Superior temporal gyrus (tissue), 1 donor: ENCODE measurements at regions not wholly inside any gene's neighbourhood (a gene's known extent, or its start where the extent isn't known, plus 50 kb on each side); places are given as distances from the start of the nearest gene placed in this dataset.
"Not testable (repeated sequence)": the region's sequence is repeated elsewhere in the genome, so short reads cannot be mapped to it uniquely, and the experiment has no call there.

Experiments used
- DNase-seq: peaks from one replicate; pipeline ENCODE4 v3.0.0-alpha.2; 2016; ENCODE audit errors: extremely low spot score

DNA sequence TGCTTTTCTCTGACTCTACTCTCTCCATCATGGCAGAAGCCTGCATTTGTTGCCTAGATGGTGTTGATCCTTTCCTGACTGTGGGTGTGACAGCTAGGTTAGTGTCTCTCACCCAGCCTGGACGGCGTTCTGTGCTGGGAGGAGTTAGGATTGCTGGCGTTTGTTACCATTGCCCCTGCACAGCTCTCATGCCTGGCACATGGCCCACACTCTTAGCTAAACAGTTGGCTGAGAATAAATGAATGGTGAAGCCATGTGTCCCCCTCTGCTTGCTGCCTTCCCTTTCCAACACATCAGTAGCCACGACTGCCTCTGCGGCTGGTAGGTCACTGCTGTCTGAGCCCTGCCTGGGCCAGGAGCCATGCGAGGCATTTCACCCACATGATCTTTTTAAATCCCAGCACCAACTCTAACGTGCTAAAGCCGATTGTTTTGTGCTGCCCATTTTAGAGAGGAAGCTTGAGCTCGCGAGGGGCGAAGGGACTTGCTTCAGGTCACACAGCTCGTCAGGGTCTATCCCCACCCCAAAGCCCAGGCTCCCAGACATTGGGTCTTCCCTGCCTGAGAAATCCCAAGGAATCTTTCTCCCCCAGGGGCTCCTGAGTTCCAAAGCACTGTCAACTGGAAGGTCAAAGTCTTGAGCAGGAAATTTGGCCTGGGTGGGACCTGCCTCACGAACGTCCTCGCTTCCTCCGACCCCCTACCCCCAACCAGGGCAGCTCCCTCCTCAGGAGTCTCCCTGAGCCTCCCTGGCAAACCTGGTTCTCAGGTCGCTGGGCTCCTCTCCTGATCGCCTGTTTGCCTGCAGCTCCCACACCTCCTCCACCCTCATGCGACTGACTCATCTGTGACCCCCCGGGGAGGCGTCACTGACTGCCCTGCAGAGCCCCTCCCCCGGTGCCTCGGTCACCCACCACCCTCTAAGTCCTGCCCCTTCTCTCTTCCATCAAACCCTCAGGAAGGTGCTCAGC is 271.7 kb upstream of the C1orf174 start:
- peak; percentile 10 for DNase-seq

DNA sequence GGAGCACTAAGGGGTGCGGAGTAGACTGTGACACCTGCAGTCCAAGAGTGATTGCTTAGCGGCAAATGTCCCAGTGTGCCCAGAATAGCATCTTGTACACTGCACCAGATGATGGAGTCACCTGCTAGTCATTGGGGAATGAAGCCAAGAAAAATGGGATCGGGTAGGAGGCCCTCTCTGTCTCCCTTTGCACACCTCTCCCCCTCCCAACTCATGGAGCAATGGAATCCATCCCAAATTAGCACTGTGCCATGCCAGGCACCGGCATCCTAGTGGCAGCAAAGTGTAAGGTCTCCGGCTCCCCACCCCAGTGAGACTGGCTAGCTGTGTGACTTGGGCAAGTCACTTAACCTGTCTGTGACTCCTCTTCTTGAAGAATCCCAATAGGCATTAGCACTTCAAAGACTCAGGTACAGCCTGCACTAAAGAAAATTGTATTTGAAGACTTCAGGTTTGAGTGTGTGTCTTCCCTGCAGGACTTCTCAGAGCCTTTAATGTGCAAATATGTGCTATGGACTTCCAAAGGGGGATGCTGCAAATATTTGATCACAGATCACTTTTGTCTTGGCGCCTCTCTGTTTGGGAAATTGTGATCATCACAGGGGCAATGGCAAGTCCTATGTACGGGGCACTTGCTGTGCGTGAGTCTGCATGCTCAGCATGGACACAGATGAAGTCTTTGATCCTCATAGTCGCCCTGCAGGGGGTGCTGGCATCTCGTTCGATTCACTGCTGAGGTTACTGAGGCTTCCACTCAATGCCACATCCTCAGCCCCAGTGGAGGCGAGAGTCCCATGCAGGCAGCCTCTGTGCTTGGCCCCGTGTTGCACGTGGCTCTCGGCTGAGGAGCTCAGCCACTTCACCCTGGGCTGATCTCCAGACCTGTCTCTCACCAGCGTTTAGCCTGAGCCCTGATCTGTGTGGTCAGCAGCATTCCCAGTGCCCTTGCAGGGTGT is 272.9 kb upstream of the C1orf174 start:
- DNase-seq = peak; percentile 35

DNA sequence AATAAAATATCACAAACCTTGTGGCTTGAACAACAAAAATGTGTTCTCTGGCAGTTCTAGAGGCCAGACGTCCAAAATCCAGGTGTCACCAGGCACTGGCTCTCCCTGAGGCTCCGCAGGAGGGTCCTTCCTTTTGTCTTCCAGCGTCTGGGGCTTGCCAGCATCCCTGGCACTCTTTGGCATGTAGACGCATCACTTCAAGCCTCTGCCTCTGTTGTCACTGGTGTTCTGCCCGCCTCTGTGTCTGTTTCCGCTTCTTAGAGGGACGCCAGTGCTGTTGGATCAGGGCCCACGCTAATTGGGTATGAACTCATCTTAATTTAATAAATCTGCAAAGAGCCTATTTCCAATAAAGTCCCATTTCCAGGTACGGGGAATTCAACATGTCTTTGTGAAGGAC is 273.7 kb upstream of the C1orf174 start:
- DNase-seq = no peak

DNA sequence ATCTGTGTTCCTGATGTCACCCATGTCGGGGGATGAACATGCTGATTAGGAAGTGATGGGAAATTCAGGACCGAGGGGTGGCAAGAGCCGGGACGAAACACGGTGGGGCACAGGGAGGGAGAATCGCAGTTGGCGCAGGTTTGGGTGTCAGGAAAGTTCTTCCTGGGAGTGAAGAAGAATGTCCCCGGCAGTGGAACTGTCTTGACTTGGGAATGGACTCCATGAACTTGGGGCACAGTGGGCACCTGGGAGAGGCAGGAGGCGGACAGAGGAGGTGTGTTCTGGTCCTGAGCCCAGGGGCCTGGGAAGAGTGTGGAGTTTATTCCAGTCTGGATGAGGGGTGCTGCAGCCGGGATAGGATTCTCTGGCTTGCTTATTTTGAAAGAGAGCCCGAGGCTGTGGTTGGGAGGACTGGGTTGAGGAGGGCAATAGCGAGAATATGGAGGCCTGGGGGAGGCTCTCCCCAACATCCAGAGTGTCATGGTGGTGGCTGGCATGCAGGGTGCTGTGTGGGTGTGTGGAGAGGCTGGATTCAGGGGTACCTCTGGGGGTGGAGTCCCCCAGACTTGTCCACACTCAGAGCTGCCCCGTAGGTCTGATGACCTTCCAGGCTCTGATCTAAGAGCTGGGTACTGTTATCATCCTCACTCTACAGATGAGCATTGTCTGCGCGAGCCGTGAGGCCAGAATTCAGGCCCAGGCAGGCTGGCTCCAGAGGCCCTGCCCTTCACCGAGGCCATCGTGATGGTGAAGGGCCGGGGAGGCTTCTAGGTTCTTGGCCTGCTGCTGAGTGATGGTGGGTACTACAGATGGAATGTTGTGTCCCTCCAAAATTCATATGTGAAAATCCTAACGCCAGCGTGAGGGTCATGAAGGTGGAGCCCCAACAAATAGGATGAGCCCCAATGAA is 274.5 kb upstream of the C1orf174 start:
- no peak for DNase-seq

DNA sequence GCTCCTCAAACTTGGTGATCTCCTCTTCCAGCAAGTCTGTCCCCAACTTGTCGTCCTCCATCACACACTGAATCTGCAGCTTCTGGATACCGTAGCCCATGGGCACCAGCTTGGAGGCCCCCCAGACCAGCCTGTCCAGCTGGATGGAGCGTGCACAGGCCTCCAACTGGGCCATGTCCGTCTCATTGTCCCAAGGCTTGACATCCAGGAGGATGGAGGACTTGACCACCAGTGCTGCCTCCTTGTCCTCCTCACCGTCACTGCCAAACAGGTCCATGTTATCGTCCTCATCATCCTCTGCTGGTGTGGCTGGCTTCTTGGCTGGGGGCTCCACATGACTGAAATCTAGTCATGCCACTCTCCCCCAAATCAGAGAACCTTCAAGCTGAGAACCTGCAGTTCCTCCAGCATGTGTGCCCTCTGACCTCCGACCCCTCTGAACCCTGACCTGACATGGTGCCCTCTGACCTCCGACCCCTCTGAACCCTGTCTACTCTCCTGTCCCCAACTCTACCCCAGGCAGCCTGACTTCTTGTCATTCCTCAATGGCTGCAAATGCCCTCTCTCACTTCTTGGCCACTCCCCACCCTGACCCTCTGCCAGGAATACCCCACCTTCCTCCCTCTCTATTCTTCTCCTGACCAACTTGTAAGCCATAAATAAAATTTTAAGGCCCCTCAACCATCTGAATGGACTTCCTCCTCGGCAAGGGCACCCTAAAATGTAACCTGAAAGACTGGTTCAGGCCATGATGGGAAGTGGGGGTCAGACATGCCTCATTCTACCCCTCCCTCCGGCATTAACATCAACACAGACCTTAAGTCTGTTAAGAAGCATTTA is 275.7 kb upstream of the C1orf174 start:
- DNase-seq = no peak

DNA sequence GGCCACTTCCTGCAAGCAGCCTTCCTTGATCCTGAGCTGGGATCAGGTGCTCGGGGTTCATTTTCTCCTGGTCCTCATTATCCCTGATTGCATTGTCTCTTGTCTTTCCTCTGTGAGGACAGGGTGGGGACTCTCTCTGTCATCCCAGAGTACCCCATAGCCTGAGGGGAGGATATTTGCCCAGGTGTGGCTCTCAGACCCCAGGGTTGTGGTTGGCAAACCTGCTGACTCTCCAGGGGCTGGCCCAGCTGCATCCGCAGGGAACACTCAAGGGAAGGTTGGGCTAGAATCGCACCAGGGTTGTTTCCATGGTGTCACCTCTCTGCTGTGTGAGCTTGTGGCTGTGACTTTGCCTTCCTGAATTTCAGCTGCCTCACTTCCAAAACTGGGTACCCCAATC is 276.8 kb upstream of the C1orf174 start:
- DNase-seq = no peak

DNA sequence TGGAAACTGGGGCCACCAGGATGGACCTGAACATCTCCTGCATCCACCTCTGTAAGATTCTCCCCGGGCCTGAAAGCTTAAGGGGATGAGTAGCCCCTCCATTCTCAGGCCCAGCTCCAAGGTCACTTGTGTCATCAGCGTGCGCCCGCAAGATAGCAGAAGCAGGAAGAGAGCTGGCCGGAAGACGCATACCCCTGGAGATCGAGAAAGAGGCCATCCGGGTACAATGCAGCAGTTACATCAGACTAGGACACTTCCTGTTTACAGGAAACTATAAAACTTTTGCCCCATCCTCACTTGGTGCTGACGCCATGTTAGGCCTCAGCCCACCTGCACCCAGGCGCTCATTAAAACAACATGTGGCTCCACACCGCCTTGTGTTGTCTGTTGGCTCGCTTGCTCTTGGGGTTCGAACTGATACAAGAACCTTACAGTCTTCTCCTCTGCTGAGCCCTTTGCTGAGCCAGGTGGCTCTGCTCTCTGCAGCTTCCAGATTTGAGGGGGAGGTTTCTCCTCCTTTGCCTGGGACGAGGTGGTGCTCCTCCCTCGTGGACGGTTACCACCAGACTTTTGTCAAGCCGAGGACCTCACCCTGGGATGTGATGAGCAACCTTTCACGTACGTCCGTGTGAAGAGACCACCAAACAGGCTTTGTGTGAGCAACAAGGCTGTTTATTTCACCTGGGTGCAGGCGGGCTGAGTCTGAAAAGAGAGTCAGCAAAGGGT is 277.5 kb upstream of the C1orf174 start:
- DNase-seq = no peak

DNA sequence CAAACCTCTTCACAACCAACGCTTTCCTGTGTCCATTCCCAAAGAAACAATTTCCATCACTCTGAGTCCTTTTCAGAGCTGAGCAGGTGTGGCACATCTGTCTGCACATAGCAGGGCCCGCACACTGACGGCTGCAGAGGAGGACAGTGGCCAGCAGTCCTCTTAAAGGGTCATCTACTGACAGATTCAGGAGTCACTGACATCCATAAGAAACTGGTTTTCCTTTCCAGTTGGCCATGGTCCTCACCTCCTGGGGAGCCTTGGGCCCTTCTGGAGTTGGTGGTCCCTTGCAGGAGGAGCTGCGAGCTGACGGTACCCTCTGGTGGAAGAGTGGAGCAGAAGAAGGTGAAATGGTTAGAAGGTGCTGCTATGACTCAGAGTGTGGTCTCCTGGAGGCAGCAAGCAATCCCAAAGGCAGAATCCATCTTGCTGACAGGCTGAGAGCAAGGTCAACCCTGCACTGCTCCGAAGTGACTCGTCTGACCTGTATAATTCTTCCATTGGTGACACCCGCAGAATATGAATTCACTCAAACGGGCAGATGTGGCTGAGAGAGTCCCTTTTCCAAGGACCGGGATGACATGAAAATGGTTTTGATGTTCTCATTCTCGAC is 278.5 kb upstream of the C1orf174 start:
- no peak for DNase-seq

DNA sequence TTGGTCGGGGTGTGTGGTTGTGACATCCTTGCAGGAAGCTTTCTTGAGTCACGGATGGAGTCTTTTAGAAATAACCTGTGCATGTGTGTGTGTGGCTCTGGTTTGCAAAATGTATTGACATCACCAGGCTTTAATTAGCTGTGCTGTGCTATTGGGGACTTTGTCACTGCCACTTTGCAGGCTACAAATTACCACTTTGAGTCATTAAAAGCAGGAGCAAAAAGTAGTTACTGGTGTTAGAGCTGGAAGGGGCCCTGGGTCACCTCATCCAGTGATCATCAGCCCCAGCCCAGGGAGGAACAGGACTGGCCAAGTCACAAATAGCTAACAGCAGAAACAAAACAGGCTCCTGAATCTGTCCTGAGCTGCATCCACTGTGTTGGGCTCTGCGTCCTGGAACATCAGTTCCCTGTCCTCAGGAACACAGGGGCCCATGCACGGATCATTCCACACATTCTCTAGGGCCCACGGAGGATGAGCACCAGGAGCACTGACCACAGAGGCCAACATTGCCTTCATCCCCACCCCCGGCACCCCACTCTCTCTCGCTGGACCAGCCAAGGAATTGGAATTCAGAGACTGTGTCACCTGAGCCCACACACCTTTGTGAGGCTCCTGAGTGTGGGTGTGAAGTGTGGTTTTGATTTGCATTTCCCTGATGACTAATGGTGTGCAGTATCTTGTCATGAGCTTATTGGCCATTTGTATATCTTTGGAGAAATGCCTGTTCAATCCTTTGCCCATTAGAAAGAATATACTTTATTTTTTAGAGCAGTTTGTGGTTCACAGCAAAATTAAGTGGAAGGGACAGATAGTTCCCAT is 280.1 kb upstream of the C1orf174 start:
- DNase-seq = no peak

DNA sequence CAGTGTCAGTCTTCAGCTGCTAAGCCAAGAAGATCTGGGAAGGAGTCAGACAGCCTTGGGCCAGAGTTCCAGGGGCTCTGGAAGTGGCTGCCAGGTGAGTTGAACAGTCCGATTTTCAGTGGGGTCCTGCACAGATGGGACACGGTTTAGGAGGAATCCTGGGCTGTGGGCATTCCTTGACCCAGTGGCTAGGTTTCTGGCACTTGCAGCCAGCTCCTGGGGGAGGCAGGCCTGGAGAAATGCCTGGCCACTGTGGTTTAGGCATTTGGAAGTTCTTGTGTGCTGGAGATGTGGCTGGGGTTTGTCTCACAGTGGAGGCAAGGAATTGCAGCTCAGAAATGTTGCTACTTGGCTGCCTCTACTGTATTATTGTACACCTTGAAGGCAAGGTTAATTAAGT is 286.4 kb upstream of the C1orf174 start:
- DNase-seq = not testable (repeated sequence)

DNA sequence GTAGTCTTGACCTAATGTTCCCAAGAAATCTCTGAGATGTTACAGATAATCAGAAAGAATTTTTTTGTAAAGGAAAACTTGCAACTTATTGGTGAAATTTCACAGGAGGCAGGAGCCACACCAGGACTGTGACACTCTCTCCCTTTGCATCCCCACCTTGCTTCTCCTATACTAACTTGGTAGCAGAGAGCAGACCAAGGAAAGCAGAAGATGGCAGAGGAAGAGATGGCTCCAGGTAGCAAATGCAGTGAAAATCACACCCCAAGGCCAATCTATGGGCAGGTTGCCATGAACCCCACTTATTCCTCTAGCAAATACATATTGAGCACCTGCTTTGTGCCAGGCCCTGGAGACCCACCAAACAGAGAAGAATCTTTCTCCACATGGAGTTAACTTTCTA is 303.4 kb upstream of the C1orf174 start:
- no peak for DNase-seq

DNA sequence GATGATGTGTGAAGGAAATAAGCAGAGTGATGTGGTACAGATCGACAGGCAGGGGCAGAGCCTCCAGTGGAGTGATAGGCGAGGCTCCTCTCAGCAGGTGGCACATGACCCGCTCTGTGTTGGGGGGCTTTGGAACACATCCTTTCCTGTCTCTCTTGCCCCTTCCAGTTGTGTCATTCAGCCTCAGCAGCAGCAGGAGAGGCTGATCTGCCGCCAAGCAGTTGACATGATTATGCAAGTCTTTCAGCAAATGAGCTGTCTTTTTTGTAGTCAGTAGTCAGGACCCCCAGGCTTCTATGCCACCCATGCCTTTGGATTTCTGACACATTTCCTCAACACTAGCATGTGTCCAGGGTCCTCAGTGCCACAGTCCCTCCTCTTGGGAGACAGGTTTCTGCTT is 307.1 kb upstream of the C1orf174 start:
- DNase-seq = no peak

DNA sequence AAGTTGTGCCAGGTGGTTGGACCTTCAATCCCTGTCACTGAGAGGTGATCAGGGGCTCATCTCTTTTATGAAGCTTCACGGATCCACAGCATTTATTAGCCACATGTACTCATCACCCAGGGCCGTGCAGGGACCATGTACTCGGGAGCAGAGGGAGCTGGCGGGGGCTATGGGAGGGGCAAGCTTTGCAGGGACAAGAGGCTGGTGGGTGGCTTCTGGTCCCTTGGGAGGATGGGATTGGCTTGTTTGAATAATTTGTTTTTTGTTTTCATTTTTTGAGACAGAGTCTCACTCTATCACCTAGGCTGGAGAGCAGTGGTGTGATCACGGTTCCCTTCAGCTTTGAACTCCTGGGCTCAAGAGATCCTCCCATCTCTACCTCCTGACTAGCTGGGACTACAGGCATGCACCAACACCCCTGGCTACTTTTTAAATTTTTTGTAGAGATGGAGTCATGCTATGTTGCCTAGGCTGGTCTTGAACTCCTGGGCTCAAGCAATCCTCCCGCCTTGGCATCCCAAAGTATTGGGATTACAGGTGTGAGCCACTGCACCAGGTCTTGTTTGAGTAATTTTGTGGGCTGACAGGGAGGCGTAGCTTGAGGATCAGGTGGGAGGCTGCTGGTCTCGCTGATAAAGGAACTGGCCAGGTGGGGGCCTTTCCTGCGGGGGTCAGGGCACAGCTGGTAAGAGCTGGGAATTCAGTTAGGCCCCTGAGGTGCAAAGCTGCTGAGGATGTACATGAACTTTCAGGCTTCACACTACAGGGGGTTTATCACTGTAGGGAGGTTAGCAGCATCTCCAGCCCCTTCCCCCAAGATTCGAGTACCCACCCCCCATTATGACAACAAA is 308.0 kb upstream of the C1orf174 start:
- no peak for DNase-seq

DNA sequence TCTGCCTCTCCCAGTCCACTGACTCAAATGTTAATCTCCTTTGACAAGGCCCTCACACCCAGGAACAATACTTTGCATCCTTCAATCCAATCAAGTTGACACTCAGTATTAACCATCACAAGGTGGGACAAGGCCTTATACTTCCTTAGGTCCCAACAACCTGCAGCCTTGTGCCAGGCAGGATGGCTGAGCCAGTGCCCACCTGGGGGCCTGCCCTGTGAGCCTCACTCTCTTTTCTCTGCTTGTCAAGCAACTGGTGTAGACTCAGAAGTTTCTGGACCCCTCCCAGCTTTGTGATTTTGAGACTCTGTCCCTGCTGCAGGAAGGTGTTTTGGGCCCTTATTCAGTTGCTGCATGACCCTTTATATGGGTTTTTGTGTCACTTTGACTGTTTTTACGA is 310.0 kb upstream of the C1orf174 start:
- DNase-seq = no peak

DNA sequence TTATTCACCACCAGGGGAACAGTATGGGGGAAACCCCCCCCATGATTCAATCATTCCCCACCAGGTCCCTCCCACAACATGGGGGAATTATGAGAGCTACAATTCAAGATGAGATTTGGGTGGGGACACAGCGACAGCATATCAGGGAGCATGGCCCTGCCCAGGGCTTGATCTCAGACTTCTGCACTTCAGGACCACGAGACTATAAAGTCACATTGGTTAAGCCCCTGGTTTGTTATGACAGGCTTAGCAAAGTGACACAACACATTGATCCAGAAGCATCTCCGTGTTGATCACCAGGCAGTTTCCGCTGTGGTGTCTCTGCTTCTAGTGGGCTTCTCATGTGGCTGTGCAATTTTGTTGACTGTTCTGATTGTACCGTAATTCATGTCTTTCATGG is 312.7 kb upstream of the C1orf174 start:
- DNase-seq = no peak

DNA sequence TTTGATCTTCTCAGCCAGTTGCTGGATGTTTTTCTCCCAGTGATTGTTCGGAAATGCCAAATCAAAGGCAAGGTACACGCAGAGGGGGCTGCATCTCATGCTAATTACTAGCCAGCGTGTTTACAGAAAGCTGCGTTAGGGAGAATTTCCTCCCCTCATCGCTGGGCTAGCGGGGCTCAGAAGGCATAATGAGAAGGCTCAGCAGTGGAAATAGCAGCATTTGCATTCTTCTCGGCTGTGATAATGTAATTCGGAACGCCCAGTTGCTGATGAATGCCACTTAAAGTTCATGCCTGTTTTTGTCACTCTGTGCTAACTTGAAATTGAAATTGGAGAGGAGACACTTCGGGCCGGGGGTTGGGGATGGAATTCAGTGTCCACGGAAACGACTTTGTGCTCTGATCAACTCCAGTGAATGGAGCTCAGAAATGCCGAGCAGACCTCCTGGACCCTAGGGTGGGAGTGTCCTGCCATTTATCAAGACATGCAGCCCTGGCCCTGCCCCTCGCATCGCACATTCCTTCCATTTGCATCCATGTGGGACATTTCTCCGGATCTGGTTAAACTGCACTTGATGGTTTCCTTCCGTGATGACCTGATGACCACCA is 313.4 kb upstream of the C1orf174 start:
- DNase-seq = no peak

DNA sequence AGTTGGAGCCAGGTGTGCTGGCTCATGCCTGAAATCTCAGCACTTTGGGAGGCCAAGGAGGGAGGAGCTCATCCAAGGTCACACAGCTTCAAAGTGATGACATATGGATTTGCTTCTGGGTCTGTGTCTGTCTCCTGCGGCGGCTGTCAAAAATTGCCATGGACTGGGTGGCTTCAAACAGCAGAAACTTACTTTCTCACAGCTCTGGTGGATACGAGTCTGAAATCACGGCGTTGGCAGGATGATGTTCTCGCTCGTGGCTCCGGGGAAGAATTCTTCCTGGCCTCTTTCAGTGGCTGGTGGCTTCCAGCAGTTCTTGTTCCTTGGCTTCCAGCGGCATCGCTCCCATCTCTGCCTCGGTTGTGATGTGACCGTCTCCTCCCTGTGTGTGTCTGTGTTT is 314.8 kb upstream of the C1orf174 start:
- DNase-seq = no peak
